ENCODE measurements at regions not wholly inside any gene's neighbourhood (a gene's known extent, or its start where the extent isn't known, plus 50 kb on each side); places are given as distances from the start of the nearest gene placed in this dataset.

GRCh38 chr20:17872959-17873358 is 95.6 kb downstream of the SNX5 start:
- 65% methylated on average over 5 of the region's 5 CpGs; no CpG with 5 or more reads in 1 of the 2 experiments for WGBS, 2 experiments (ENCODE audit: extremely low coverage in 1 of 2, insufficient coverage in 1 of 2, insufficient read length in 1 of 2, insufficient replicate concordance in 2 of 2, low coverage in 1 of 2, low lambda C conversion rate in 2 of 2, missing lambda C conversion rate in 1 of 2)
- Histone ChIP-seq H3K23ac (ENCODE audit: insufficient read length) (no peak overlapping the region), H4K91ac (replicated peaks; ENCODE audit: insufficient read length, low read length) (peak overlapping the region; percentile 50), H3K14ac (ENCODE audit: insufficient read length) (no peak overlapping the region), H4K5ac (ENCODE audit: insufficient read length, low read depth, low read length) (no peak overlapping the region), H3K56ac (replicated peaks; ENCODE audit: insufficient read length, low read depth, low read length) (no peak overlapping the region), H3K79me2 (ENCODE audit: control insufficient read depth in 1 of 2, insufficient read depth in 2 of 2, low read length in 2 of 2) (no peaks in the 10 kb centered on the region), H3K9me3 (ENCODE audit: insufficient read depth in 2 of 2, low read depth in 1 of 2, low read length in 1 of 2) (no peaks in the 10 kb centered on the region), H2AK5ac (ENCODE audit: low read depth, low read length) (peak overlapping the region; percentile 54; the same call in 1 of the 2 replicates), H3K4me1 (replicated peaks in 1 of 4; ENCODE audit: control insufficient read depth in 3 of 4, insufficient read depth in 4 of 4, low read length in 3 of 4) (peaks cover 12 to 39% (median 27%) of the 10 kb centered on the region in 4 experiments), H3K36me3 (ENCODE audit: control insufficient read depth in 2 of 4, insufficient read depth in 4 of 4, low read length in 3 of 4) (no peaks in the 10 kb centered on the region), H2BK5ac (ENCODE audit: low read depth, low read length) (peak overlapping the region; percentile 96; the same call in 1 of the 2 replicates), H3K4ac (replicated peaks; ENCODE audit: insufficient read length, low read depth, low read length) (no peak overlapping the region), H2BK12ac (ENCODE audit: low read depth, low read length) (peak overlapping the region; percentile 85; the same call in 1 of the 2 replicates), H3K27me3 (replicated peaks in 1 of 4; ENCODE audit: control insufficient read depth in 3 of 4, extremely low read depth in 1 of 4, insufficient read depth in 3 of 4, low read length in 3 of 4) (no peaks in the 10 kb centered on the region), H2BK15ac (ENCODE audit: low read length) (no peak overlapping the region), H2AFZ (ENCODE audit: low read length) (no peak overlapping the region), H3K27ac (ENCODE audit: low read depth, low read length) (no peak overlapping the region), H3K4me2 (ENCODE audit: insufficient read depth in 1 of 2, low read depth in 2 of 2, low read length in 2 of 2) (no peak overlapping the region), H2BK120ac (replicated peaks; ENCODE audit: low read depth, low read length) (peak overlapping the region; percentile 83), H3K9ac (replicated peaks in 1 of 4; ENCODE audit: extremely low read depth in 1 of 4, low read depth in 3 of 4, low read length in 3 of 4) (no peak overlapping the region), H2BK20ac (ENCODE audit: low read length) (peak overlapping the region; percentile 94; the same call in 1 of the 2 replicates), H4K8ac (ENCODE audit: extremely low read depth, insufficient read depth, low read length) (no peak overlapping the region), H4K20me1 (replicated peaks in 1 of 2; ENCODE audit: control insufficient read depth in 1 of 2, insufficient read depth in 2 of 2, low read length in 2 of 2) (no peaks in the 10 kb centered on the region), H3K79me1 (ENCODE audit: low read depth, low read length) (no peaks in the 10 kb centered on the region), H3K4me3 (ENCODE audit: extremely low read depth in 1 of 4, insufficient read depth in 2 of 4, low read depth in 3 of 4, low read length in 4 of 4) (no peak overlapping the region), H3K23me2 (ENCODE audit: low read depth, low read length) (no peaks in the 10 kb centered on the region), H3K18ac (ENCODE audit: extremely low read depth, low read length) (0 out of 2 replicates have a peak overlapping the region, but pooled peaks have one; percentile 17)
- no peak for DNase-seq (ENCODE audit: low read depth in 1 of 2, low spot score in 2 of 2)
- POLR2A ChIA-PET (ENCODE audit: partially characterized antibody): interaction anchor here (0.9 to 1.2 kb wide), 4 partner anchors 15 to 67 kb away, joined by 3 read pairs; no protein-coding TSS in a partner anchor
- CTCF ChIA-PET (ENCODE audit: partially characterized antibody): interaction anchor here (0.8 to 2.4 kb wide), 6 partner anchors 11 to 191 kb away, joined by 3 to 9 read pairs (median 4); partner anchors contain the start of gene RRBP1
- no peak for FAIRE-seq
- no peak for TF ChIP-seq RXRA (IDR thresholded peaks at IDR 0.05; ENCODE audit: insufficient read depth, low read depth, low read length)
- TF ChIP-seq PHF8 (conservative IDR thresholded peaks at IDR 0.05; ENCODE audit: low read depth, low read length): no peak
- TF ChIP-seq E2F6 (IDR thresholded peaks at IDR 0.05): no peak
- TF ChIP-seq RFX5 (IDR thresholded peaks at IDR 0.05; ENCODE audit: borderline replicate concordance, low read depth, low read length): no peak
- TF ChIP-seq SP2 (IDR thresholded peaks at IDR 0.05; ENCODE audit: low read length): no peak
- TF ChIP-seq SP1 (IDR thresholded peaks at IDR 0.05; ENCODE audit: low read depth, low read length): no peak
- TF ChIP-seq HDAC6 (IDR thresholded peaks at IDR 0.05; ENCODE audit: low read depth, low read length): no peak
- TF ChIP-seq KDM1A (IDR thresholded peaks at IDR 0.05; ENCODE audit: borderline replicate concordance, low read length): no peak
- TF ChIP-seq BRCA1 (IDR thresholded peaks at IDR 0.05; ENCODE audit: low read depth, low read length): no peak
- no peak for TF ChIP-seq EZH2 (IDR thresholded peaks at IDR 0.05; ENCODE audit: low read depth, low read length, severe bottlenecking)
- no peak for TF ChIP-seq CBX5 (IDR thresholded peaks at IDR 0.05; ENCODE audit: low read depth, low read length)
- TF ChIP-seq RBBP5 (IDR thresholded peaks at IDR 0.05; ENCODE audit: borderline replicate concordance, low read depth, low read length): no peak
- TF ChIP-seq CEBPB (IDR thresholded peaks at IDR 0.05; ENCODE audit: low read depth, low read length): no peak
- TF ChIP-seq GABPA (IDR thresholded peaks at IDR 0.05; ENCODE audit: borderline replicate concordance, insufficient read depth, low read length): no peak

Data from H1 (cell line).